ENCODE measurements at regions not wholly inside any gene's neighbourhood (a gene's known extent, or its start where the extent isn't known, plus 50 kb on each side); places are given as distances from the start of the nearest gene placed in this dataset.

GRCh38 chr4:119725688-119726330 is 97.2 kb upstream of the PDE5A start:
- TF ChIP-seq POLR2A (IDR thresholded peaks at IDR 0.05; ENCODE audit: low read depth, low read length) (no peak), RAD21 (IDR thresholded peaks at IDR 0.05; ENCODE audit: low read length) (no peak), BHLHE40 (IDR thresholded peaks at IDR 0.05; ENCODE audit: low read depth, low read length) (no peak), USF2 (IDR thresholded peaks at IDR 0.05; ENCODE audit: low read depth, low read length) (no peak), MXI1 (IDR thresholded peaks at IDR 0.05; ENCODE audit: borderline replicate concordance, low read depth, low read length) (no peak), FOS (IDR thresholded peaks at IDR 0.05; ENCODE audit: low read depth, low read length) (no peak), RCOR1 (IDR thresholded peaks at IDR 0.05; ENCODE audit: insufficient replicate concordance, low read length) (no peak), SMC3 (IDR thresholded peaks at IDR 0.05; ENCODE audit: low read depth, low read length) (no peak), NFE2L2 (IDR thresholded peaks at IDR 0.05; ENCODE audit: low read depth, low read length) (no peak), CEBPB (IDR thresholded peaks at IDR 0.05; ENCODE audit: low read depth, low read length) (no peak), RFX5 (IDR thresholded peaks at IDR 0.05; ENCODE audit: low read depth, low read length) (no peak)
- TF ChIP-seq, protein P1, sequence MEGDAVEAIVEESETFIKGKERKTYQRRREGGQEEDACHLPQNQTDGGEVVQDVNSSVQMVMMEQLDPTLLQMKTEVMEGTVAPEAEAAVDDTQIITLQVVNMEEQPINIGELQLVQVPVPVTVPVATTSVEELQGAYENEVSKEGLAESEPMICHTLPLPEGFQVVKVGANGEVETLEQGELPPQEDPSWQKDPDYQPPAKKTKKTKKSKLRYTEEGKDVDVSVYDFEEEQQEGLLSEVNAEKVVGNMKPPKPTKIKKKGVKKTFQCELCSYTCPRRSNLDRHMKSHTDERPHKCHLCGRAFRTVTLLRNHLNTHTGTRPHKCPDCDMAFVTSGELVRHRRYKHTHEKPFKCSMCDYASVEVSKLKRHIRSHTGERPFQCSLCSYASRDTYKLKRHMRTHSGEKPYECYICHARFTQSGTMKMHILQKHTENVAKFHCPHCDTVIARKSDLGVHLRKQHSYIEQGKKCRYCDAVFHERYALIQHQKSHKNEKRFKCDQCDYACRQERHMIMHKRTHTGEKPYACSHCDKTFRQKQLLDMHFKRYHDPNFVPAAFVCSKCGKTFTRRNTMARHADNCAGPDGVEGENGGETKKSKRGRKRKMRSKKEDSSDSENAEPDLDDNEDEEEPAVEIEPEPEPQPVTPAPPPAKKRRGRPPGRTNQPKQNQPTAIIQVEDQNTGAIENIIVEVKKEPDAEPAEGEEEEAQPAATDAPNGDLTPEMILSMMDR (conservative IDR thresholded peaks at IDR 0.05; ENCODE audit: low read depth, low read length): no peak
